ENCODE measurements at regions not wholly inside any gene's neighbourhood (a gene's known extent, or its start where the extent isn't known, plus 50 kb on each side); places are given as distances from the start of the nearest gene placed in this dataset.
A peak's percentile ranks its signal among the peaks of the same experiment; 100 is the strongest.

GRCh38 chr11:112628676-112629075 is 332.5 kb upstream of the NCAM1 start:
- H3K4me1 Mint-ChIP-seq: peaks cover 8% of the 10 kb centered on the region

GRCh38 chr11:112630496-112630895 is 330.7 kb upstream of the NCAM1 start:
- TF ChIP-seq CTCF (conservative IDR thresholded peaks at IDR 0.05): no peak
- peaks cover 4% of the 10 kb centered on the region for H3K27me3 Mint-ChIP-seq (ENCODE audit: low read depth)
- no peak for DNase-seq (ENCODE audit: low read depth, low spot score)
- H3K4me3 Mint-ChIP-seq: no peak overlapping the region
- peaks cover 4% of the 10 kb centered on the region for H3K9me3 Mint-ChIP-seq
- H3K4me1 Mint-ChIP-seq: peaks cover 24% of the 10 kb centered on the region
- no peak overlapping the region for H3K27ac Mint-ChIP-seq (ENCODE audit: unreplicated experiment)
- no peaks in the 10 kb centered on the region for H3K36me3 Mint-ChIP-seq (ENCODE audit: low read depth)

More at GRCh38 chr11:112628676-112629075, 332.5 kb upstream of the NCAM1 start:
- Mint-ChIP-seq H3K36me3 (ENCODE audit: low read depth) (no peaks in the 10 kb centered on the region), H3K27me3 (ENCODE audit: low read depth) (peaks cover 4% of the 10 kb centered on the region), H3K9me3 (peaks cover 4% of the 10 kb centered on the region), H3K4me3 (no peak overlapping the region), H3K27ac (ENCODE audit: unreplicated experiment) (peak overlapping the region; percentile 55)
- no peak for TF ChIP-seq CTCF (conservative IDR thresholded peaks at IDR 0.05)
- DNase-seq (ENCODE audit: low read depth, low spot score): no peak

- DNase-seq (ENCODE audit: low read depth, low spot score): no peak
- Mint-ChIP-seq H3K27me3 (ENCODE audit: low read depth) (peaks cover 4% of the 10 kb centered on the region), H3K27ac (ENCODE audit: unreplicated experiment) (no peak overlapping the region), H3K9me3 (peaks cover 4% of the 10 kb centered on the region), H3K36me3 (ENCODE audit: low read depth) (no peaks in the 10 kb centered on the region), H3K4me3 (no peak overlapping the region), H3K4me1 (peaks cover 18% of the 10 kb centered on the region)
- TF ChIP-seq CTCF (conservative IDR thresholded peaks at IDR 0.05): no peak
Measured at GRCh38 chr11:112631333-112631732, 329.9 kb upstream of the NCAM1 start.

- peaks cover 4% of the 10 kb centered on the region for H3K9me3 Mint-ChIP-seq
- no peaks in the 10 kb centered on the region for H3K36me3 Mint-ChIP-seq (ENCODE audit: low read depth)
- H3K27me3 Mint-ChIP-seq (ENCODE audit: low read depth): peaks cover 4% of the 10 kb centered on the region
- no peak for DNase-seq (ENCODE audit: low read depth, low spot score)
- no peak overlapping the region for H3K4me3 Mint-ChIP-seq
- TF ChIP-seq CTCF (conservative IDR thresholded peaks at IDR 0.05): no peak
- peaks cover 18% of the 10 kb centered on the region for H3K4me1 Mint-ChIP-seq
- no peak overlapping the region for H3K27ac Mint-ChIP-seq (ENCODE audit: unreplicated experiment)
Measured at GRCh38 chr11:112632866-112633505, 328.2 kb upstream of the NCAM1 start.

GRCh38 chr11:112634551-112634950 is 326.7 kb upstream of the NCAM1 start:
- Mint-ChIP-seq H3K4me1 (peaks cover 18% of the 10 kb centered on the region), H3K9me3 (peaks cover 3% of the 10 kb centered on the region), H3K27ac (ENCODE audit: unreplicated experiment) (no peak overlapping the region), H3K4me3 (no peak overlapping the region), H3K27me3 (ENCODE audit: low read depth) (no peaks in the 10 kb centered on the region), H3K36me3 (ENCODE audit: low read depth) (peaks cover 4% of the 10 kb centered on the region)
- no peak for TF ChIP-seq CTCF (conservative IDR thresholded peaks at IDR 0.05)
- DNase-seq (ENCODE audit: low read depth, low spot score): no peak

Measured in neural crest cell (in vitro differentiated cells).